ENCODE measurements at regions not wholly inside any gene's neighbourhood (a gene's known extent, or its start where the extent isn't known, plus 50 kb on each side); places are given as distances from the start of the nearest gene placed in this dataset.
A peak's percentile ranks its signal among the peaks of the same experiment; 100 is the strongest.

DNA sequence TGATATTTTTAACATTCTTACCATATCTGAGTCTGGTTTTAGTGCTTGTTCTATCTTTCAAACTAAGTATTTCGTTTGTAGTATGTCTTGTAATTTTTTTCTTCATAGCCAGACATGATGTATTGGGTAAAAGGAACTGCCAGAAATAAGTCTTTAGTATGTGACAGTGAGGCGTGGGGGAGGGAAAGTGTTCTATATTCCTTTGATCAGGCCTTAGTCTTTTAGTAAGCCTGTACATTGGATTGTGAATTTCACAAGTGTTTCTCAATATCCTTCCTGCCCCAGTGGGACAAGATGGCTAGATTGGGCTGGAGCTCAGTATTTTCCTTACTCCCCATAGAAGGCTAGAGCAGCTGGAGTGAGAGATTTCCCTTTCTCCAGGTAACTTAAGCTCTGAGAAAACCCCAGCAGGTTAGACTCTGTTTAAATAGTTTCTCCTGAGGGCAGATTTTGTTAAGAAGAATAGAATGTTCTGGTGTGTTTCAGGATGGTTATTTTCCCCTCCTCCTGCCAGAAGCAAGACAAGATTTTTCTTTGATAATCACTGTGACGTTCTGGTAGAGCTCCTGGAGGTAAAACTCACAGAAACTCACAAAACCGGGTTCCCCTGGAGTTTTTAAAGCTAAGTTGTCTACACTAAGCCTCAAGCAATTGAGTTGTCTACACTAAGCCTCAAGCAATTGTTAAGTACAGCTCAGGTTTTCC lies 140.7 kb upstream of the ARPP21 start:
- DNase-seq (ENCODE audit: extremely low spot score, unreplicated experiment), result no peak
- Mint-ChIP-seq H3K4me1 (ENCODE audit: unreplicated experiment) (peaks cover 3% of the 10 kb centered on the region), H3K36me3 (no peaks in the 10 kb centered on the region), H3K4me3 (no peak overlapping the region), H3K27ac (peak overlapping the region; percentile 29), H3K27me3 (peaks cover 5% of the 10 kb centered on the region), H3K9me3 (peaks cover 8% of the 10 kb centered on the region)
- TF ChIP-seq, protein P1, sequence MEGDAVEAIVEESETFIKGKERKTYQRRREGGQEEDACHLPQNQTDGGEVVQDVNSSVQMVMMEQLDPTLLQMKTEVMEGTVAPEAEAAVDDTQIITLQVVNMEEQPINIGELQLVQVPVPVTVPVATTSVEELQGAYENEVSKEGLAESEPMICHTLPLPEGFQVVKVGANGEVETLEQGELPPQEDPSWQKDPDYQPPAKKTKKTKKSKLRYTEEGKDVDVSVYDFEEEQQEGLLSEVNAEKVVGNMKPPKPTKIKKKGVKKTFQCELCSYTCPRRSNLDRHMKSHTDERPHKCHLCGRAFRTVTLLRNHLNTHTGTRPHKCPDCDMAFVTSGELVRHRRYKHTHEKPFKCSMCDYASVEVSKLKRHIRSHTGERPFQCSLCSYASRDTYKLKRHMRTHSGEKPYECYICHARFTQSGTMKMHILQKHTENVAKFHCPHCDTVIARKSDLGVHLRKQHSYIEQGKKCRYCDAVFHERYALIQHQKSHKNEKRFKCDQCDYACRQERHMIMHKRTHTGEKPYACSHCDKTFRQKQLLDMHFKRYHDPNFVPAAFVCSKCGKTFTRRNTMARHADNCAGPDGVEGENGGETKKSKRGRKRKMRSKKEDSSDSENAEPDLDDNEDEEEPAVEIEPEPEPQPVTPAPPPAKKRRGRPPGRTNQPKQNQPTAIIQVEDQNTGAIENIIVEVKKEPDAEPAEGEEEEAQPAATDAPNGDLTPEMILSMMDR (conservative IDR thresholded peaks at IDR 0.05), result no peak

DNA sequence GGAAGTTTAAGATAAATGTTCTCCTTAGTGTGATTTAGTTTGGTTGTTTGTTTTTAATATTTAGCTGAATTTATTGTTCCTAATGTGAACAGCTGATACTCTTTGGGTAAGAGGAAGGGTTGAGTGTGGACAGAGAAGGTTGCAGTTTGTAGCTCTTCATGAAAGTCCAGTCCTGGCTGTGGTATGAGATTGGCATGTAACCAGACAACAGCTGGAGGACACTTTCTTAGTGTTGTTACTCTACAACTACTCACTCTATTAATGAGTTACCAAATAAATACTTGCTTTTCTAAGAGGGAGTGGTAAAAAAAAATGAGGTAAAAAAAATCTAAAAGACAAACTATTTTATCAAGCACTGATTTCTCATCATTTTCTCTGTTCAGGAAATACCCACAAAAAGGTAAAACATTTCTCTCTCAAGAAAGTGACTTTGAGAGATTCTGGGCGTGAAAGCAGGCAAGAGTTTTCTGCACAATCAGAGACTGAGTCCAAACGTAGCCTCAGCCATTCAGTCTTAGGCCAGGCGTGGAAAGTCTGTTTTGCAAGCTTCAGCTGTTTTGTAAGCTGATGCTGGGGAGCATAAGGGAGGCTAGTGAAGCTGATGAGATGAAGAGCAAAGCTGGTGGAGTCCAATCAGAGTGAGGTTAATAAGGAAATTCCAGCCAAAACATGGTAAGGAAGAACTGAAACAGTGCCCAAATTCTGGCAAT lies 138.5 kb upstream of the ARPP21 start:
- H3K9me3 Mint-ChIP-seq, result peaks cover 8% of the 10 kb centered on the region
- TF ChIP-seq, protein P1 (conservative IDR thresholded peaks at IDR 0.05), result no peak
- H3K27ac Mint-ChIP-seq, result no peak overlapping the region
- H3K36me3 Mint-ChIP-seq, result no peaks in the 10 kb centered on the region
- peaks cover 3% of the 10 kb centered on the region for H3K4me1 Mint-ChIP-seq (ENCODE audit: unreplicated experiment)
- DNase-seq (ENCODE audit: extremely low spot score, unreplicated experiment), result no peak
- H3K27me3 Mint-ChIP-seq, result peaks cover 5% of the 10 kb centered on the region
- no peak overlapping the region for H3K4me3 Mint-ChIP-seq

DNA sequence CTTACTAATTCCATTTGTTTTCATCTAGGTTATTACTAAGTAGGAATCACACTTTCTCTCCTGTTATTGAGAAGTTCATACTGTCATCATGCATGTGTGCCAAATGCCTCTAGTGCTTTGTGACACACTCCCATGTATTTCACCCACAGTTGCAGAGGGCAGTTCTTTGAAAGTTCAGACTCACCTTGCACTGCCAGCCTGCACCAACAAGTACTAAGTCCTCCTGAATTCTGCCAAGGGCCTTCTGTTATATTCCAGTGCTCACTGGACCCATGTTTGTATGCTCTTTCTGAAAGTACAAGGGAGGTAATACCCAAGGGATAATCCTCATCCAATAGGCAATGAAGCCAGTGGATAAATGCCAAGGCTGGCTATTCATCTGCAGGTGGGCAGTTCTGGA lies 136.6 kb upstream of the ARPP21 start:
- peaks cover 11% of the 10 kb centered on the region for H3K27me3 Mint-ChIP-seq
- peaks cover 3% of the 10 kb centered on the region for H3K4me1 Mint-ChIP-seq (ENCODE audit: unreplicated experiment)
- H3K27ac Mint-ChIP-seq, result no peak overlapping the region
- TF ChIP-seq, protein P1 (conservative IDR thresholded peaks at IDR 0.05), result no peak
- no peak for DNase-seq (ENCODE audit: extremely low spot score, unreplicated experiment)
- H3K4me3 Mint-ChIP-seq, result no peak overlapping the region
- H3K9me3 Mint-ChIP-seq, result peaks cover 13% of the 10 kb centered on the region
- no peaks in the 10 kb centered on the region for H3K36me3 Mint-ChIP-seq

DNA sequence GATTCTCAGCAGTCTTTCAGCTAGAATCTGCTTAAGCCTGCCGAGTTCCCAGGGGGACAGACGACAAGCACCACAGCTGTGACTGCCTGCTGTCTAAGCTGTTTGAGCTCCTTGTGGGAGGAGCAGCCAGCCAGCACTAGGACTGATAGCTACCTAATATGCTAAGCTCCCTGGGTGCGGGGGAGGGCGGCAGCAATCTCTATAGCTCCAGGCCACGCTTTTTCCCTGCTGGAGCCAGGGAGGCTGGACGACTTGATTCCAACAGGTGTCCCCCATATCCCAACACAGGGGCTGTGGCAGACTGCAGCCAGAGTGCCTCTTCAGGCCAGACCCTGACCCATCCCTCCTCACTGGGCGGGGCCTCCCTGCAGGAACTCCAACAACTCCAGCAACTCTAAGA lies 134.1 kb upstream of the ARPP21 start:
- Mint-ChIP-seq H3K27ac (no peak overlapping the region), H3K4me3 (no peak overlapping the region), H3K9me3 (peaks cover 5% of the 10 kb centered on the region), H3K36me3 (no peaks in the 10 kb centered on the region), H3K27me3 (peaks cover 9% of the 10 kb centered on the region), H3K4me1 (ENCODE audit: unreplicated experiment) (peaks cover 3% of the 10 kb centered on the region)
- DNase-seq (ENCODE audit: extremely low spot score, unreplicated experiment), result no peak
- TF ChIP-seq, protein P1 (conservative IDR thresholded peaks at IDR 0.05), result no peak

DNA sequence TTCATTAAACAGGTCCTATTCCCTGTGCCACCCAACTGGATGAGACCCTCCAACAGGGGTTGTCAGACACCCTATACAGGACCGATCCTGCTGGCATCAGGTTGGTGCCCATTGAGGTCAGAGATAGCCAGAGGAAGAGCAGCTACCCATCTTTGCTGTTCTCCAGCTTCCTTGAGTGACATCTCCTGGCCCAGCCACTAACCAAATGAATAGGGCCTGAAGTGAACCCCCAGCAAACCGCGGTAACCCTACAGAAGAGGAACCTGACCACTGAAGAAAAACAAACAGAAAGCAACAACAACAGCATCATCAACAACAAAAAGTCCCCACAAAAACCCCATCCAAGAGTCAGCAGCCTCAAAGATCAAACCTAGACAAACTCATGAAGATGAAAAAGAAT lies 133.6 kb upstream of the ARPP21 start:
- Mint-ChIP-seq H3K4me1 (ENCODE audit: unreplicated experiment) (peaks cover 3% of the 10 kb centered on the region), H3K36me3 (no peaks in the 10 kb centered on the region), H3K9me3 (peaks cover 5% of the 10 kb centered on the region), H3K27me3 (peaks cover 9% of the 10 kb centered on the region), H3K4me3 (no peak overlapping the region), H3K27ac (no peak overlapping the region)
- TF ChIP-seq, protein P1 (conservative IDR thresholded peaks at IDR 0.05), result no peak
- DNase-seq (ENCODE audit: extremely low spot score, unreplicated experiment), result no peak

Measured in type B pancreatic cell (in vitro differentiated cells).